Sigmoid colon (tissue), 4 donors: ENCODE measurements at regions not wholly inside any gene's neighbourhood (a gene's known extent, or its start where the extent isn't known, plus 50 kb on each side); places are given as distances from the start of the nearest gene placed in this dataset.

Experiments
- CTCF ChIP-seq, 4 experiments: fragments of 450-650 bp in 3 of 4; fragments of 200-600 bp in 1 of 4; IDR thresholded peaks; one replicate each; pipeline ENCODE4 v1.5.1; 2016 to 2019; ENCODE audit warnings: antibody characterized with exemption in 4 of 4, mild to moderate bottlenecking in 3 of 4, moderate library complexity in 2 of 4
- EP300 ChIP-seq, 4 donors: sonication (generic); formaldehyde crosslinking; IDR thresholded peaks; one replicate each; pipeline ENCODE4 v1.6.1; 2017; ENCODE audit warnings: antibody characterized with exemption in 4 of 4
- POLR2A ChIP-seq, 2 donors: fragments of 450-650 bp; IDR thresholded peaks; one replicate each; pipeline ENCODE4 v1.6.1; 2016; ENCODE audit warnings: antibody characterized with exemption in 2 of 2, mild to moderate bottlenecking in 2 of 2, moderate library complexity in 2 of 2
- POLR2AphosphoS5 ChIP-seq, 4 donors: sonication (generic); formaldehyde crosslinking; IDR thresholded peaks; one replicate each; pipeline ENCODE4 v1.6.1; 2017; ENCODE audit warnings: antibody characterized with exemption in 4 of 4

- TF ChIP-seq POLR2A (IDR thresholded peaks at IDR 0.05) (no peak), CTCF (IDR thresholded peaks at IDR 0.05) (no peak), POLR2AphosphoS5 (IDR thresholded peaks at IDR 0.05) (no peak), EP300 (IDR thresholded peaks at IDR 0.05) (no peak)
Observed at GRCh38 chr1:184181044-184181443, 129.5 kb downstream of the TSEN15 start.
